ENCODE measurements at regions not wholly inside any gene's neighbourhood (a gene's known extent, or its start where the extent isn't known, plus 50 kb on each side); places are given as distances from the start of the nearest gene placed in this dataset.

GRCh38 chr2:78648558-78648957 lies 376.9 kb upstream of the REG3G start:
- Histone ChIP-seq H3K4me3 (ENCODE audit: low read depth in 1 of 3, low read length in 3 of 3) (no peak overlapping the region), H3K9me3 (ENCODE audit: control insufficient read depth in 4 of 4, low read length in 3 of 4) (no peaks in the 10 kb centered on the region), H3K27ac (ENCODE audit: low read depth in 1 of 2, low read length in 2 of 2) (no peak overlapping the region), H3K27me3 (ENCODE audit: control insufficient read depth in 4 of 4, insufficient read depth in 4 of 4, low read length in 3 of 4) (peaks cover 0 to under 1% (median 0%) of the 10 kb centered on the region in 4 donors), H3K9ac (ENCODE audit: low read depth in 1 of 2, low read length in 2 of 2) (no peak overlapping the region), H3K4me1 (ENCODE audit: control insufficient read depth in 4 of 4, insufficient read depth in 4 of 4, low read length in 3 of 4) (no peaks in the 10 kb centered on the region), H3K36me3 (ENCODE audit: control insufficient read depth in 4 of 4, insufficient read depth in 3 of 4, low read depth in 1 of 4, low read length in 3 of 4) (no peaks in the 10 kb centered on the region)
- DNase-seq (ENCODE audit: low spot score) = no peak
- WGBS = 58% methylated on average over 1 of the region's 1 CpG
- TF ChIP-seq RAD21 (IDR thresholded peaks at IDR 0.05) = no peak
- TF ChIP-seq ZBTB33 (IDR thresholded peaks at IDR 0.05) = no peak
- TF ChIP-seq HNF4A (conservative IDR thresholded peaks at IDR 0.05) = no peak
- no peak for TF ChIP-seq YY1 (IDR thresholded peaks at IDR 0.05)

GRCh38 chr2:78654941-78655340 lies 370.6 kb upstream of the REG3G start:
- Histone ChIP-seq H3K27ac (ENCODE audit: low read depth in 1 of 2, low read length in 2 of 2) (no peak overlapping the region), H3K27me3 (ENCODE audit: control insufficient read depth in 4 of 4, insufficient read depth in 4 of 4, low read length in 3 of 4) (peaks cover 0 to 2% (median 0%) of the 10 kb centered on the region in 4 donors), H3K4me1 (ENCODE audit: control insufficient read depth in 4 of 4, insufficient read depth in 4 of 4, low read length in 3 of 4) (no peaks in the 10 kb centered on the region), H3K36me3 (ENCODE audit: control insufficient read depth in 4 of 4, insufficient read depth in 3 of 4, low read depth in 1 of 4, low read length in 3 of 4) (no peaks in the 10 kb centered on the region), H3K9ac (ENCODE audit: low read depth in 1 of 2, low read length in 2 of 2) (no peak overlapping the region), H3K9me3 (ENCODE audit: control insufficient read depth in 4 of 4, low read length in 3 of 4) (peaks cover 0 to 2% (median 0%) of the 10 kb centered on the region in 4 donors), H3K4me3 (ENCODE audit: low read depth in 1 of 3, low read length in 3 of 3) (no peak overlapping the region)
- WGBS = 74% methylated on average over 5 of the region's 5 CpGs
- no peak for DNase-seq (ENCODE audit: low spot score)
- TF ChIP-seq JUND (IDR thresholded peaks at IDR 0.05) (no peak), RXRA (IDR thresholded peaks at IDR 0.05) (no peak), RAD21 (IDR thresholded peaks at IDR 0.05) (no peak)

GRCh38 chr2:78676921-78677696 lies 348.4 kb upstream of the REG3G start:
- no peak overlapping the region for H3K27ac ChIP-seq (ENCODE audit: low read depth in 1 of 2, low read length in 2 of 2)
- WGBS = 64% methylated on average over 4 of the region's 4 CpGs

More at GRCh38 chr2:78676921-78677696, 348.4 kb upstream of the REG3G start:
- Histone ChIP-seq H3K27me3 (ENCODE audit: control insufficient read depth in 4 of 4, insufficient read depth in 4 of 4, low read length in 3 of 4) (no peaks in the 10 kb centered on the region), H3K4me1 (ENCODE audit: control insufficient read depth in 4 of 4, insufficient read depth in 4 of 4, low read length in 3 of 4) (no peaks in the 10 kb centered on the region), H3K9ac (ENCODE audit: low read depth in 1 of 2, low read length in 2 of 2) (no peak overlapping the region), H3K9me3 (ENCODE audit: control insufficient read depth in 4 of 4, low read length in 3 of 4) (no peaks in the 10 kb centered on the region), H3K36me3 (ENCODE audit: control insufficient read depth in 4 of 4, insufficient read depth in 3 of 4, low read depth in 1 of 4, low read length in 3 of 4) (no peaks in the 10 kb centered on the region), H3K4me3 (ENCODE audit: low read depth in 1 of 3, low read length in 3 of 3) (no peak overlapping the region)
- no peak for TF ChIP-seq RXRA (IDR thresholded peaks at IDR 0.05)
- no peak for TF ChIP-seq FOXA2 (IDR thresholded peaks at IDR 0.05)
- no peak for TF ChIP-seq CTCF (IDR thresholded peaks at IDR 0.05; ENCODE audit: low read depth, low read length, missing input control)
- TF ChIP-seq HNF4G (IDR thresholded peaks at IDR 0.05) = no peak
- TF ChIP-seq NR2F2 (IDR thresholded peaks at IDR 0.05) = no peak
- no peak for TF ChIP-seq GABPA (IDR thresholded peaks at IDR 0.05 in 1 of 2, conservative IDR thresholded peaks at IDR 0.05 in 1 of 2)
- no peak for TF ChIP-seq ZBTB33 (IDR thresholded peaks at IDR 0.05)
- TF ChIP-seq RAD21 (IDR thresholded peaks at IDR 0.05) = no peak
- TF ChIP-seq YY1 (IDR thresholded peaks at IDR 0.05) = no peak
- no peak for TF ChIP-seq ATF3 (IDR thresholded peaks at IDR 0.05)
- TF ChIP-seq TAF1 (conservative IDR thresholded peaks at IDR 0.05) = no peak
- TF ChIP-seq MAX (IDR thresholded peaks at IDR 0.05) = no peak
- no peak for TF ChIP-seq JUND (IDR thresholded peaks at IDR 0.05)
- TF ChIP-seq HNF4A (conservative IDR thresholded peaks at IDR 0.05) = no peak
- TF ChIP-seq SP1 (IDR thresholded peaks at IDR 0.05) = no peak
- no peak for DNase-seq (ENCODE audit: low spot score)
